ENCODE measurements at regions not wholly inside any gene's neighbourhood (a gene's known extent, or its start where the extent isn't known, plus 50 kb on each side); places are given as distances from the start of the nearest gene placed in this dataset. TPM values are rescaled to one million over a fixed set of nuclear protein-coding genes. Genes with fewer than 3 reads are reported as not detected.
A peak's percentile ranks its signal among the peaks of the same experiment; 100 is the strongest.

DNA sequence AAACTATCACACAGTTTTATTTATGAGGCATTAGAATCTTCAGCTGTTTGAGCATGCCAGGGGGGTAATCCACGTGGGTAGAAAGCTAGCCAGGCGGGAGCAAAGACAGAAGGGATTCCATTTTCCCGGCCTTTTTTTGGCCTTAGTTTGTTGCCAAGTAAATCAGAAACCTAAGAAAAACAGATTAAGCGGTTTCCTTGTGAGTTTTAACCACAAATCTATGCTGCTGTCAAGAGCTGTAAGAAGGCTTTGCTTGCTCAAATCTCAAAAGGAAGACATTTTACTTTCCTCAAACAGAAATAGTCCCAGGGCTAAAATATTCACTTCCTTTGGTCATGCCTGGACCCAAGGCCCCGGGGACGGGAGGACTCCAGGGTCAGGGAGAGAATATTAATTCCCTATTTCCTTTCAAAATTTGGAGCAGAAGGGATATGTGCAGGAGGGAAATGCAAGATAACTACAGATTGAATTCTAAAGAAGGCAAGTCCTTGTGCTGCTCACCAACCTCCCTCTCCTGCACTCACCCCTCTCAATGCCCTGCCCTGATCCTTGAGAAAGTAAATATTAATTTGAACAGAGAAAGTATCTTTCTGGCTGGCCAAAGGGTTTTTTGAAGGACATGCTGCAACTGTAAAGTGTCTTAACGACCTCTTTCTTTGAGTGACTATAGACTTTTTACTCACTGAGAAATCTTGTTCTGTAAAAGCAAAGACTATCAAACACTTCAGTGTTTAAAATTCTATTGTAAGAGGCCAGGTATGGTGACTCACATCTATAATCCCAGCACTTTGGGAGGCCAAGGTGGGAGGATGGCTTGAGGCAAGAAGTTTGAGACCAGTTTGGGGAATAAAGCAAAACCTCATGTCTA lies 75.7 kb downstream of the HSD17B6 start:
- no peak for ATAC-seq
- 28% methylated on average over 7 of the region's 7 CpGs for WGBS (ENCODE audit: insufficient coverage, low coverage, missing lambda C conversion rate)
- intact Hi-C loops (cut with micrococcal nuclease) = loop anchor here (5.0 kb wide), 1 partner anchor 82 kb away; no protein-coding TSS in a partner anchor

More for the DNA sequence above, 75.7 kb downstream of the HSD17B6 start:
- H3K4me1 ChIP-seq (replicated peaks in 1 of 2; ENCODE audit: control insufficient read depth in 2 of 2, insufficient read depth in 2 of 2, low read length in 2 of 2) = peaks cover 3 to 7% of the 10 kb centered on the region in 2 experiments; a peak in 4 of 5 replicates
- H2AFZ ChIP-seq (ENCODE audit: low read depth, low read length) = no peak overlapping the region
- no peaks in the 10 kb centered on the region for H3K27me3 ChIP-seq (ENCODE audit: control insufficient read depth in 2 of 2, insufficient read depth in 2 of 2, low read length in 2 of 2)
- no peaks in the 10 kb centered on the region for H3K9me3 ChIP-seq (replicated peaks; ENCODE audit: control insufficient read depth, insufficient read depth, low read depth, low read length)
- H3K9ac ChIP-seq (ENCODE audit: insufficient read depth in 1 of 2, low read depth in 2 of 2, low read length in 2 of 2) = no peak overlapping the region
- in situ Hi-C loops (cut with MboI) = loop anchor here (5.0 kb wide), 2 partner anchors 163 to 343 kb away; no protein-coding TSS in a partner anchor
- H3K79me2 ChIP-seq (ENCODE audit: control insufficient read depth, insufficient read depth, low read length) = no peaks in the 10 kb centered on the region
- TF ChIP-seq HDAC2 (IDR thresholded peaks at IDR 0.05) (0 out of 2 replicates have a peak, but pooled peaks have one; percentile 50), KDM1A (IDR thresholded peaks at IDR 0.05) (peak; percentile 85 to 91), HCFC1 (IDR thresholded peaks at IDR 0.05; ENCODE audit: low read depth, low read length) (no peak), ZNF764 (CRISPR knock-in tag; IDR thresholded peaks at IDR 0.05; ENCODE audit: low read depth) (no peak), BCLAF1 (IDR thresholded peaks at IDR 0.05; ENCODE audit: borderline replicate concordance in 1 of 2, control insufficient read depth in 1 of 2, low read depth in 2 of 2, low read length in 1 of 2) (no peak), HMG20B (CRISPR knock-in tag; IDR thresholded peaks at IDR 0.05) (no peak), RCOR1 (IDR thresholded peaks at IDR 0.05; ENCODE audit: borderline replicate concordance in 1 of 2, low read depth in 2 of 2, low read length in 2 of 2) (0 out of 4 replicates have a peak, but pooled peaks have one; percentile 28 to 32)
- FAIRE-seq (no peak), DNase-seq (ENCODE audit: extremely low read depth in 1 of 4, low spot score in 3 of 4) (no peak)
- no peak overlapping the region for H3K27ac ChIP-seq (ENCODE audit: extremely low read depth, low read depth, low read length)
- no peaks in the 10 kb centered on the region for H3K9me1 ChIP-seq (ENCODE audit: control insufficient read depth, insufficient read depth, low read length)
- ChIA-PET POLR2A (no interaction called here), CTCF (ENCODE audit: low intra/inter-chr PET ratio) (interaction anchor here (0.7 to 2.5 kb wide), 6 partner anchors 149 to 318 kb away, joined by 3 to 30 read pairs (median 8); partner anchors contain the start of gene ZBTB39)
- H4K20me1 ChIP-seq (replicated peaks; ENCODE audit: control insufficient read depth, insufficient read depth, low read length) = no peaks in the 10 kb centered on the region
- no peaks in the 10 kb centered on the region for H3K36me3 ChIP-seq (ENCODE audit: control insufficient read depth, insufficient read depth, low read length)
- H3K4me2 ChIP-seq (ENCODE audit: insufficient read depth, low read length) = no peak overlapping the region
- BruUV-seq (replicated peaks) = no TSS peak
- H3K4me3 ChIP-seq = no peak overlapping the region

Small RNAs in the stretch of these regions (small RNA-seq; reads per million reads assigned to genes)
- gene AC121758.2 (not detected), gene RF00554 (not detected)
